ENCODE measurements at regions not wholly inside any gene's neighbourhood (a gene's known extent, or its start where the extent isn't known, plus 50 kb on each side); places are given as distances from the start of the nearest gene placed in this dataset.

GRCh38 chr11:127304634-127305033 lies 304.1 kb upstream of the KIRREL3 start:
- TF ChIP-seq POLR2AphosphoS5 (IDR thresholded peaks at IDR 0.05; ENCODE audit: low read depth, low read length) (no peak), POLR2A (IDR thresholded peaks at IDR 0.05; ENCODE audit: low read depth, low read length) (no peak)
